ENCODE measurements at regions not wholly inside any gene's neighbourhood (a gene's known extent, or its start where the extent isn't known, plus 50 kb on each side); places are given as distances from the start of the nearest gene placed in this dataset.

DNA sequence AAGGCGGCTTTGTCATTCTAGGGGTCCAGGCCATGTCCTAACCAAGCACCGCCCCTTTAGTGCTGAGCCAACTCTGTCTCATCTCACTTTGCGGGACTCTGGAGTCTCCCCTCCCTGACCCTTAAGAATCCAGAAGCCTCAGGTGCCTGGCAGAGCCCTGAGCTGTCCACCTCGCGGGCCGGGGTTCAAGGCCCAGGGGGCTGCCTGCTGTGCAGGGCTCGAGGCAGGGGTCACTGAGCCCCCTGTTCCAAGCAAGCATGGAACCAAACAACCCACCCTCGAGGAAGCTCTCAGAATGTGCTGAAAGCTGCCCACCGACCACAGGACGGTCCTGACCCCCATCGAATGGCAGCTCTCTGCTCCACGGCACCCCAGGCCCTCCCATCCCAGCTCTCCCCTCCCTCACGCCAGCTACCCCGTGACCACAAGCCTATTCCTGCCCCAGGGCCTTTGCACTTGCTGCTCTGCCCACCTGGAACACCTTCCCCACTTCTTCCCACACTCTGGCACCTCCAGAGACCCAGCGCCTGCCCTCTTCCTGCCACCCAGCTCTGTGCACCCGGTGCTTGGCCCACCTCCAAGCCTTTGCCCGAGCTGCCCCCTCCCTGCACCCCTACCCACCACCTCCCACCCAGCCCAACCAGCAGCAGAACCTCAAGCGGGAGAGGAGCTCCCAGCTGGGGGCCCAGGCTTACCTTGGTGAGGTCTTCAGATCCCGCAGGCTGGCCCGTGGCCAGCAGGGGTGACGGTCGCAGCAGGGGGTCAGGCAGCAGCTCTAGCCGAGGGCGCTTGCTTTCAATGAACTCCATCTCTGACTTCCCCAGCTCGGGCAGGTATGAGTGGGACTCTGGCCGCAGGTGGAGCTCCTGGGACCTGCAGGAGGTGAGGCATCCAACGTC is 84.3 kb downstream of the NCOR2 start:
- Histone ChIP-seq H4K20me1 (ENCODE audit: low read depth, low read length) (no peaks in the 10 kb centered on the region), H3F3A (ENCODE audit: insufficient read depth) (no peaks in the 10 kb centered on the region)

DNA sequence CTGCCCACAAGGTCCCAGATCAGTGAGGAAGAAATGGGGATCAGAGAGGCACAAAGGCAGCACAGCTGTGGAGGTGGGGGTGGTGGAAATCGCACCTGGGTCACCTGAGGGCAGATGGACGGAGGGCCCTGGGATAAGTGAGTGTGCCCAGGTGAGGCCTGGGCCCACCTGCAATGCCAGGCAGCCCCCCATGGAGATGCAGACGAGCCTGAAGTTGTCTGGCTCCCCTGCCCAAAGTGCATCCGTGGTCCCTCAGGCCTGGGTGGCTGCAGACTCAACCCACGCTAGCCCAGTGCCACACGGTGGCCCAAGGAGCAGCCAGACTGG is 84.9 kb downstream of the NCOR2 start:
- no peaks in the 10 kb centered on the region for H3K79me2 ChIP-seq (ENCODE audit: insufficient read depth, low read length)
- H2AFZ ChIP-seq (ENCODE audit: low read depth, low read length, severe bottlenecking) = no peak overlapping the region
- H3F3A ChIP-seq (ENCODE audit: insufficient read depth) = no peaks in the 10 kb centered on the region
- no peak for TF ChIP-seq EZH2phosphoT487 (conservative IDR thresholded peaks at IDR 0.05; ENCODE audit: low read length)
- TF ChIP-seq, protein P1, sequence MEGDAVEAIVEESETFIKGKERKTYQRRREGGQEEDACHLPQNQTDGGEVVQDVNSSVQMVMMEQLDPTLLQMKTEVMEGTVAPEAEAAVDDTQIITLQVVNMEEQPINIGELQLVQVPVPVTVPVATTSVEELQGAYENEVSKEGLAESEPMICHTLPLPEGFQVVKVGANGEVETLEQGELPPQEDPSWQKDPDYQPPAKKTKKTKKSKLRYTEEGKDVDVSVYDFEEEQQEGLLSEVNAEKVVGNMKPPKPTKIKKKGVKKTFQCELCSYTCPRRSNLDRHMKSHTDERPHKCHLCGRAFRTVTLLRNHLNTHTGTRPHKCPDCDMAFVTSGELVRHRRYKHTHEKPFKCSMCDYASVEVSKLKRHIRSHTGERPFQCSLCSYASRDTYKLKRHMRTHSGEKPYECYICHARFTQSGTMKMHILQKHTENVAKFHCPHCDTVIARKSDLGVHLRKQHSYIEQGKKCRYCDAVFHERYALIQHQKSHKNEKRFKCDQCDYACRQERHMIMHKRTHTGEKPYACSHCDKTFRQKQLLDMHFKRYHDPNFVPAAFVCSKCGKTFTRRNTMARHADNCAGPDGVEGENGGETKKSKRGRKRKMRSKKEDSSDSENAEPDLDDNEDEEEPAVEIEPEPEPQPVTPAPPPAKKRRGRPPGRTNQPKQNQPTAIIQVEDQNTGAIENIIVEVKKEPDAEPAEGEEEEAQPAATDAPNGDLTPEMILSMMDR (IDR thresholded peaks at IDR 0.05; ENCODE audit: insufficient read depth, low read length, poor library complexity, severe bottlenecking) = no peak
- no peaks in the 10 kb centered on the region for H3K27me3 ChIP-seq (ENCODE audit: low read length)
- no peaks in the 10 kb centered on the region for H3K9me2 ChIP-seq (replicated peaks; ENCODE audit: insufficient read depth, low read length)
- no peaks in the 10 kb centered on the region for H3K9me3 ChIP-seq (ENCODE audit: insufficient read depth, low read length)
- no peak overlapping the region for H3K9ac ChIP-seq (ENCODE audit: low read length)
- no peak overlapping the region for H3K27ac ChIP-seq (ENCODE audit: low read depth, low read length)
- no peak overlapping the region for H3K4me2 ChIP-seq (ENCODE audit: low read depth, low read length, poor library complexity, severe bottlenecking)
- 0 out of 2 replicates have a peak, but pooled peaks cover under 1% of the 10 kb centered on the region for H3K36me3 ChIP-seq (ENCODE audit: low read length)
- H3K4me3 ChIP-seq (ENCODE audit: insufficient read depth, low read length, poor library complexity, severe bottlenecking) = no peak overlapping the region
- H4K20me1 ChIP-seq (ENCODE audit: low read depth, low read length) = no peaks in the 10 kb centered on the region

More for the DNA sequence above, 84.3 kb downstream of the NCOR2 start:
- Histone ChIP-seq H3K27me3 (ENCODE audit: low read length) (no peaks in the 10 kb centered on the region), H3K9me3 (ENCODE audit: insufficient read depth, low read length) (no peaks in the 10 kb centered on the region), H3K36me3 (ENCODE audit: low read length) (no peaks in the 10 kb centered on the region), H3K9ac (ENCODE audit: low read length) (no peak overlapping the region), H3K4me3 (ENCODE audit: insufficient read depth, low read length, poor library complexity, severe bottlenecking) (no peak overlapping the region), H2AFZ (ENCODE audit: low read depth, low read length, severe bottlenecking) (no peak overlapping the region), H3K79me2 (ENCODE audit: insufficient read depth, low read length) (no peaks in the 10 kb centered on the region), H3K4me2 (ENCODE audit: low read depth, low read length, poor library complexity, severe bottlenecking) (no peak overlapping the region), H3K27ac (ENCODE audit: low read depth, low read length) (no peak overlapping the region), H3K9me2 (replicated peaks; ENCODE audit: insufficient read depth, low read length) (no peaks in the 10 kb centered on the region)
- no peak for TF ChIP-seq EZH2phosphoT487 (conservative IDR thresholded peaks at IDR 0.05; ENCODE audit: low read length)
- TF ChIP-seq, protein P1 (IDR thresholded peaks at IDR 0.05; ENCODE audit: insufficient read depth, low read length, poor library complexity, severe bottlenecking) = no peak

DNA sequence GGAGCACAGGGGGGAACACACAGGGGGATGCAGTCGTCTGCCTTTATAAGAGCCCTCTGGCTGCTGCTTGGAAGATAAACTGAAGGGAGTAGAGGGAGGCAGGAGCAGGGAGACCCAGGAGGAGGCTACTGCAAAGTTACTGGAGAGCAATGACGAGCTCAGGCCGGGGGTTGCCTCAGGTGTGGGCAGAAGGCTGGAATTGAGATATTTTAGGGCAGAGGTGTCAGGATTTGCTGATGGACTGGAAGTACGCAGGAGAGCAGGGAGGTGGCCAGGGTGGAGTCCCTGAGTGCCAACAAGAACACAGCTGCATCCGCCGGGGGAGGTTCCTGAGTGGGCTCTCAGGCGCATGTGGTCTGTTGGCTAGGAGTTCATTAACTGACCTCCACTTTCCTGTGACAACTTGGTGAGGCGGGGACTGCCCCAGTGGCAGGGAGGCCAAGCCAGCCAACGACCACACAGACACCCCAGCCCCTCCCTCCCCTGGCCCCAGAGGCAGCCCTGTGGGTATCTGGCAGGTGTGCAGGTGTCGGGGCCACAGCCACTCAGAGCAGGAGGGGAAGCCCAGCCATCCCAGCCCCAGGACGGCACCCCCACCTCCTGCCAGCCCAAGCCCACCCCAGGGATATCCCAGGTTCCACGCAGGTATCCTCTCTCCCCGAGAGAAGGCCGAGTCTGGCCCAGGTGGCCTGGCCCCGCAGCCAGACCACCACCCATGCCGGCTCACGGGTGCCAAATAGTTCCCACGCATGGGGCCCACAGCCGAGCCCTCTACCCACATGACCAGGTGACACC is 85.4 kb downstream of the NCOR2 start:
- H2AFZ ChIP-seq (ENCODE audit: low read depth, low read length, severe bottlenecking) = no peak overlapping the region
- no peaks in the 10 kb centered on the region for H3K27me3 ChIP-seq (ENCODE audit: low read length)
- no peaks in the 10 kb centered on the region for H4K20me1 ChIP-seq (ENCODE audit: low read depth, low read length)
- H3F3A ChIP-seq (ENCODE audit: insufficient read depth) = no peaks in the 10 kb centered on the region
- no peak for TF ChIP-seq EZH2phosphoT487 (conservative IDR thresholded peaks at IDR 0.05; ENCODE audit: low read length)
- TF ChIP-seq, protein P1 (IDR thresholded peaks at IDR 0.05; ENCODE audit: insufficient read depth, low read length, poor library complexity, severe bottlenecking) = no peak
- H3K36me3 ChIP-seq (ENCODE audit: low read length) = 0 out of 2 replicates have a peak, but pooled peaks cover 3% of the 10 kb centered on the region
- no peak overlapping the region for H3K27ac ChIP-seq (ENCODE audit: low read depth, low read length)
- no peaks in the 10 kb centered on the region for H3K79me2 ChIP-seq (ENCODE audit: insufficient read depth, low read length)
- H3K9ac ChIP-seq (ENCODE audit: low read length) = no peak overlapping the region
- H3K9me3 ChIP-seq (ENCODE audit: insufficient read depth, low read length) = no peaks in the 10 kb centered on the region
- H3K4me3 ChIP-seq (ENCODE audit: insufficient read depth, low read length, poor library complexity, severe bottlenecking) = no peak overlapping the region
- H3K9me2 ChIP-seq (replicated peaks; ENCODE audit: insufficient read depth, low read length) = no peaks in the 10 kb centered on the region
- no peak overlapping the region for H3K4me2 ChIP-seq (ENCODE audit: low read depth, low read length, poor library complexity, severe bottlenecking)

Data from SU-DHL-6 (cell line).